Fibroblast of lung (primary cell): ENCODE measurements at regions not wholly inside any gene's neighbourhood (a gene's known extent, or its start where the extent isn't known, plus 50 kb on each side); places are given as distances from the start of the nearest gene placed in this dataset.
A peak's percentile ranks its signal among the peaks of the same experiment; 100 is the strongest.

Source experiments
- DNase-seq, 2 donors: peaks; one replicate each; pipeline versions ENCODE4 v3.0.0 to v3.0.0-alpha.2; 2010; ENCODE audit warnings: low read depth in 2 of 2
- H2AFZ ChIP-seq: 2 replicates; pipeline ENCODE4 v1.5.1; 2012; ENCODE audit warnings: low read length, control low read depth, inconsistent platforms
- H3K27ac ChIP-seq: 2 replicates; pipeline ENCODE4 v1.5.1; 2011; ENCODE audit warnings: low read length, control low read depth; ENCODE audit not compliant: insufficient read depth
- H3K27me3 ChIP-seq: 2 replicates; pipeline ENCODE4 v1.5.1; 2011; ENCODE audit warnings: mild to moderate bottlenecking, low read length; ENCODE audit not compliant: control insufficient read depth, insufficient read depth
- H3K36me3 ChIP-seq: 2 replicates; pipeline ENCODE4 v1.5.1; 2011; ENCODE audit warnings: low read length; ENCODE audit not compliant: control insufficient read depth, insufficient read depth
- H3K4me1 ChIP-seq: 2 replicates; pipeline ENCODE4 v1.5.1; 2011; ENCODE audit warnings: low read length; ENCODE audit not compliant: control insufficient read depth, insufficient read depth; ENCODE audit errors: extremely low read depth
- H3K4me2 ChIP-seq: 2 replicates; pipeline ENCODE4 v1.5.1; 2011; ENCODE audit warnings: low read length, control low read depth; ENCODE audit not compliant: insufficient read depth; ENCODE audit errors: extremely low read depth
- H3K4me3 ChIP-seq, 4 experiments: fragments of 200-600 bp in 1 of 4; sonication (generic) in 1 of 4; replicated peaks in 1 of 4; 2 replicates each; pipeline ENCODE4 v1.5.1; 2011 to 2016; ENCODE audit warnings: low read length in 4 of 4, low read depth in 3 of 4, mild to moderate bottlenecking in 3 of 4, control low read depth in 2 of 4, inconsistent platforms in 1 of 4, mixed read lengths in 1 of 4; ENCODE audit not compliant: insufficient read depth in 1 of 4; ENCODE audit errors: control extremely low read depth in 1 of 4
- H3K79me2 ChIP-seq: 2 replicates; pipeline ENCODE4 v1.5.1; 2012; ENCODE audit warnings: mild to moderate bottlenecking, low read length, inconsistent platforms; ENCODE audit not compliant: control insufficient read depth, insufficient read depth
- H3K9ac ChIP-seq: 2 replicates; pipeline ENCODE4 v1.5.1; 2011; ENCODE audit warnings: mild to moderate bottlenecking, low read length, control low read depth; ENCODE audit not compliant: insufficient read depth
- H3K9me3 ChIP-seq: 2 replicates; pipeline ENCODE4 v1.5.1; 2012; ENCODE audit warnings: low read depth, low read length; ENCODE audit not compliant: control insufficient read depth, insufficient read depth
- H4K20me1 ChIP-seq: 2 replicates; pipeline ENCODE4 v1.5.1; 2011; ENCODE audit warnings: low read length; ENCODE audit not compliant: control insufficient read depth, insufficient read depth; ENCODE audit errors: extremely low read depth
- EZH2 ChIP-seq: IDR thresholded peaks from 2 replicates; pipeline ENCODE4 v1.5.1; 2012; ENCODE audit warnings: low read length, control low read depth, mild to moderate bottlenecking; ENCODE audit errors: missing control alignments
- TF ChIP-seq, protein P1 (sequence below), 2 donors: IDR thresholded peaks in 1 of 2; conservative IDR thresholded peaks in 1 of 2; 1 replicate in 1 of 2; 2 replicates in 1 of 2; pipeline ENCODE4 v1.5.1; 2011 to 2012; ENCODE audit warnings: low read length in 2 of 2, control low read depth in 1 of 2, inconsistent platforms in 1 of 2, low read depth in 1 of 2, mild to moderate bottlenecking in 1 of 2

DNA sequence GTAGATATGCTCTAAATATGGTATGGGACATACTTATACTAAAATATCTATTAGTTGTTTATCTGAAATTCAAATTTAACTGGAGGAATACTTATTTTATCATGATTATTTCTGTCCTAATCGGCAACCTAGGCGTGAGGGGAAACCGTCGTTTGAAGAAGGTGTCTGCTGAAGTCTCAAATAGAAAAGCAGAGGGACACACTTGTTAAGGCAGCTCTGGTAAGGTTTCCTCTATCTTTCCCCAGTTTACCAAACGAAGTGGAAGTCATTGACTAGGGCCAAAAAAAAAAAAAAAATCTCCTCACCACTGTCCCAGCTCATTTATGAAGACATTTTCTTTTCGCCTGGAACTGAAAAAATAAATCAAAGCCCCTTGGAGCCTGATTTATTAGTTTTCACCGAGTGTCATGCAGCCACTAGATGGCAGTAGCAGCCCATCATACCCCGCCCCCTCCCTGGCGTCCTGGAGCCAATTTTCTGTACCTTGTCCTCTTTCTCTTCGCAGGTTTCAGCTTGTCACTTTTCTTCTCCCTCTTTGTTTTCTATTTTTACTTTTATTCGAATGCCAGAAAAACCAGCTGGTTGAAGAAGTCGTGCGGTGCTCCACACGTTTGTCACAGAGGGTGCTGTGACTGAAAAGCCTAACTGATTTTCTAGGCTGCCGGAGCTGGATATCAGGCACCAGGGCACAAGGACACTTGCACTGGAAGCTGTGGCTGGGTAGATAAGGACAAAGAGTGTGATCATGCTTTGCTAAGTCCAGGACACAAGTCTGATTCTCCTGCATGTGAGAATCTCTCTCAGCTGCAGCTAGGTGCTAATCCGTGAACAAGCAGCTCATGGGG is 238.7 kb downstream of the ZPLD1 start:
- Histone ChIP-seq H3K9ac (no peak overlapping the region), H3K4me2 (peak overlapping the region; percentile 71), H2AFZ (peak overlapping the region; percentile 20), H3K4me3 (peak overlapping the region in 1 of 4 experiments; percentile 27), H3K4me1 (no peaks in the 10 kb centered on the region), H3K36me3 (no peaks in the 10 kb centered on the region), H3K79me2 (no peaks in the 10 kb centered on the region), H3K27me3 (no peaks in the 10 kb centered on the region), H4K20me1 (no peaks in the 10 kb centered on the region), H3K9me3 (no peaks in the 10 kb centered on the region), H3K27ac (no peak overlapping the region)
- TF ChIP-seq, protein P1, sequence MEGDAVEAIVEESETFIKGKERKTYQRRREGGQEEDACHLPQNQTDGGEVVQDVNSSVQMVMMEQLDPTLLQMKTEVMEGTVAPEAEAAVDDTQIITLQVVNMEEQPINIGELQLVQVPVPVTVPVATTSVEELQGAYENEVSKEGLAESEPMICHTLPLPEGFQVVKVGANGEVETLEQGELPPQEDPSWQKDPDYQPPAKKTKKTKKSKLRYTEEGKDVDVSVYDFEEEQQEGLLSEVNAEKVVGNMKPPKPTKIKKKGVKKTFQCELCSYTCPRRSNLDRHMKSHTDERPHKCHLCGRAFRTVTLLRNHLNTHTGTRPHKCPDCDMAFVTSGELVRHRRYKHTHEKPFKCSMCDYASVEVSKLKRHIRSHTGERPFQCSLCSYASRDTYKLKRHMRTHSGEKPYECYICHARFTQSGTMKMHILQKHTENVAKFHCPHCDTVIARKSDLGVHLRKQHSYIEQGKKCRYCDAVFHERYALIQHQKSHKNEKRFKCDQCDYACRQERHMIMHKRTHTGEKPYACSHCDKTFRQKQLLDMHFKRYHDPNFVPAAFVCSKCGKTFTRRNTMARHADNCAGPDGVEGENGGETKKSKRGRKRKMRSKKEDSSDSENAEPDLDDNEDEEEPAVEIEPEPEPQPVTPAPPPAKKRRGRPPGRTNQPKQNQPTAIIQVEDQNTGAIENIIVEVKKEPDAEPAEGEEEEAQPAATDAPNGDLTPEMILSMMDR (conservative IDR thresholded peaks at IDR 0.05 in 1 of 2, IDR thresholded peaks at IDR 0.05 in 1 of 2; ENCODE audit: low read depth in 1 of 2, low read length in 2 of 2) = peak; percentile 82 to 93
- TF ChIP-seq EZH2 = no peak
- DNase-seq = peak; percentile 30 to 51

GRCh38 chr3:102674284-102674683 is 239.5 kb downstream of the ZPLD1 start:
- H3K36me3 ChIP-seq = no peaks in the 10 kb centered on the region
- no peaks in the 10 kb centered on the region for H3K79me2 ChIP-seq
- H3K9ac ChIP-seq = no peak overlapping the region
- no peaks in the 10 kb centered on the region for H3K9me3 ChIP-seq
- no peak for DNase-seq
- H3K4me2 ChIP-seq = no peak overlapping the region
- no peaks in the 10 kb centered on the region for H3K27me3 ChIP-seq
- H3K4me3 ChIP-seq = no peak overlapping the region
- no peak for TF ChIP-seq EZH2
- TF ChIP-seq, protein P1 (conservative IDR thresholded peaks at IDR 0.05 in 1 of 2, IDR thresholded peaks at IDR 0.05 in 1 of 2; ENCODE audit: low read depth in 1 of 2, low read length in 2 of 2) = no peak
- no peaks in the 10 kb centered on the region for H3K4me1 ChIP-seq
- no peak overlapping the region for H2AFZ ChIP-seq
- H3K27ac ChIP-seq = no peak overlapping the region
- no peaks in the 10 kb centered on the region for H4K20me1 ChIP-seq

DNA sequence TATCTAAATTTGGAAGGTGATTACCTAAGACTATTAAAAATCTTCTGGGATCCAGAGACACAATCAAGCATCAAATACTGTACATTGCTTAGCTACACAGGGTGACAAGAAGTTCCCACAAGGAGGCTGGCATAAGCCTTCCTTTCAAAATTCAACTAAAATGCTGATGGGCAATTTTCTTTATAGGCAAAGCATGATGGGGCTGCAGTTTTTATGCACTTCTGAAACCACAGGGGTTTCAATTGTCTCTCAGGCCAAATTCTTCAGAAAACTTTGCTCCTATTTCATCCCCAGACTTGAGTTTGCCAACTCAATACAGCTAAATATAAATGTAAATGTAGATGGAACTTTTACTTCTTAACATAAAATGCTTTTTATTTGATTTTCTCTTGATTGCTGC is 241.6 kb downstream of the ZPLD1 start:
- no peaks in the 10 kb centered on the region for H3K9me3 ChIP-seq
- H3K9ac ChIP-seq = no peak overlapping the region
- H3K36me3 ChIP-seq = no peaks in the 10 kb centered on the region
- H2AFZ ChIP-seq = no peak overlapping the region
- H3K4me3 ChIP-seq = no peak overlapping the region
- no peaks in the 10 kb centered on the region for H3K79me2 ChIP-seq
- TF ChIP-seq, protein P1 (conservative IDR thresholded peaks at IDR 0.05 in 1 of 2, IDR thresholded peaks at IDR 0.05 in 1 of 2; ENCODE audit: low read depth in 1 of 2, low read length in 2 of 2) = no peak
- no peak for TF ChIP-seq EZH2
- H3K27me3 ChIP-seq = no peaks in the 10 kb centered on the region
- no peak for DNase-seq
- H3K4me2 ChIP-seq = no peak overlapping the region
- H3K27ac ChIP-seq = no peak overlapping the region
- no peaks in the 10 kb centered on the region for H3K4me1 ChIP-seq
- H4K20me1 ChIP-seq = no peaks in the 10 kb centered on the region
